H1 (cell line): ENCODE measurements at regions not wholly inside any gene's neighbourhood (a gene's known extent, or its start where the extent isn't known, plus 50 kb on each side); places are given as distances from the start of the nearest gene placed in this dataset.

Experiments
- CTCF ChIA-PET: fragments of 300-600 bp; sonication (Branson Sonifier 250); formaldehyde crosslinking; loops from one replicate; lab custom pipeline; 2021; ENCODE audit not compliant: partially characterized antibody; lab: Charles Lee
- POLR2A ChIA-PET: fragments of 300-600 bp; sonication (Branson Sonifier 250); formaldehyde crosslinking; loops from one replicate; lab custom pipeline; 2021; ENCODE audit warnings: inconsistent platforms; ENCODE audit not compliant: partially characterized antibody; lab: Charles Lee
- DNase-seq, 2 experiments: peaks; one replicate each; pipeline versions ENCODE4 v3.0.0 to v3.0.0-alpha.2; 2010 to 2022; ENCODE audit warnings: low spot score in 2 of 2, low read depth in 1 of 2, mixed read lengths in 1 of 2
- FAIRE-seq: peaks from 2 replicates; lab custom pipeline; 2011; peaks lifted over from hg19 to GRCh38; lab: Jason Lieb, UNC
- H2AFZ ChIP-seq: 2 replicates; pipeline ENCODE4 v1.8.1; 2012; ENCODE audit warnings: low read length, inconsistent platforms
- H2AK5ac ChIP-seq: 2 replicates; pipeline ENCODE4 v1.6.1; 2013; ENCODE audit warnings: low read depth, low read length
- H2BK120ac ChIP-seq: replicated peaks from 2 replicates; pipeline ENCODE3; 2013; ENCODE audit warnings: low read depth, low read length, inconsistent platforms
- H2BK12ac ChIP-seq: 2 replicates; pipeline ENCODE4 v1.6.1; 2013; ENCODE audit warnings: low read depth, low read length
- H2BK15ac ChIP-seq: 2 replicates; pipeline ENCODE4 v1.6.1; 2013; ENCODE audit warnings: low read length
- H2BK20ac ChIP-seq: 2 replicates; pipeline ENCODE4 v1.6.1; 2013; ENCODE audit warnings: low read length
- H2BK5ac ChIP-seq: 2 replicates; pipeline ENCODE4 v1.6.1; 2013; ENCODE audit warnings: low read depth, low read length
- H3K14ac ChIP-seq: 2 replicates; pipeline ENCODE4 v1.6.1; 2013; ENCODE audit warnings: inconsistent platforms; ENCODE audit not compliant: insufficient read length
- H3K18ac ChIP-seq: 2 replicates; pipeline ENCODE4 v1.6.1; 2013; ENCODE audit warnings: low read length; ENCODE audit errors: extremely low read depth
- H3K23ac ChIP-seq: 2 replicates; pipeline ENCODE4 v1.6.1; 2013; ENCODE audit warnings: inconsistent platforms; ENCODE audit not compliant: insufficient read length
- H3K23me2 ChIP-seq: 2 replicates; pipeline ENCODE4 v1.6.1; 2013; ENCODE audit warnings: low read depth, low read length
- H3K27ac ChIP-seq: 2 replicates; pipeline ENCODE4 v1.6.1; 2011; ENCODE audit warnings: low read depth, low read length, inconsistent platforms
- H3K27me3 ChIP-seq, 4 experiments: replicated peaks in 1 of 4; 1 replicate in 1 of 4; 2 replicates in 3 of 4; pipeline versions ENCODE4 v1.6.1 to v1.8.1; 2011 to 2013; ENCODE audit warnings: low read length in 3 of 4, mild to moderate bottlenecking in 3 of 4, inconsistent platforms in 2 of 4, mixed read lengths in 2 of 4, moderate library complexity in 1 of 4; ENCODE audit not compliant: control insufficient read depth in 3 of 4, insufficient read depth in 3 of 4; ENCODE audit errors: extremely low read depth in 1 of 4
- H3K36me3 ChIP-seq, 4 experiments: 2 replicates each; pipeline versions ENCODE4 v1.6.1 to v1.8.1; 2011 to 2013; ENCODE audit warnings: mild to moderate bottlenecking in 4 of 4, low read length in 3 of 4, moderate library complexity in 2 of 4, control low read depth in 1 of 4, inconsistent platforms in 1 of 4; ENCODE audit not compliant: insufficient read depth in 4 of 4, control insufficient read depth in 2 of 4
- H3K4ac ChIP-seq: replicated peaks from 2 replicates; pipeline ENCODE3; 2013; ENCODE audit warnings: low read length, low read depth, mixed read lengths, inconsistent platforms; ENCODE audit not compliant: insufficient read length
- H3K4me1 ChIP-seq, 4 experiments: replicated peaks in 1 of 4; 1 replicate in 1 of 4; 2 replicates in 3 of 4; pipeline versions ENCODE4 v1.6.1 to v1.8.1; 2011 to 2013; ENCODE audit warnings: low read length in 3 of 4, inconsistent platforms in 2 of 4, mixed read lengths in 1 of 4; ENCODE audit not compliant: insufficient read depth in 4 of 4, control insufficient read depth in 3 of 4
- H3K4me2 ChIP-seq, 2 experiments: 2 replicates each; pipeline versions ENCODE4 v1.6.1 to v1.8.1; 2011 to 2013; ENCODE audit warnings: low read depth in 2 of 2, low read length in 2 of 2, control low read depth in 1 of 2, inconsistent platforms in 1 of 2, mild to moderate bottlenecking in 1 of 2; ENCODE audit not compliant: insufficient read depth in 1 of 2
- H3K4me3 ChIP-seq, 4 experiments: fragments of 200-600, 300-600 bp in 1 of 4; sonication (generic), shearing (Covaris generic), sonication (Bioruptor Twin) in 1 of 4; 2 replicates each; pipeline versions ENCODE4 v1.5.1 to v1.8.1; 2011 to 2016; ENCODE audit warnings: low read length in 4 of 4, low read depth in 3 of 4, control low read depth in 2 of 4, inconsistent platforms in 2 of 4, mild to moderate bottlenecking in 2 of 4, mixed read lengths in 1 of 4, moderate library complexity in 1 of 4; ENCODE audit not compliant: insufficient read depth in 2 of 4; ENCODE audit errors: extremely low read depth in 1 of 4
- H3K56ac ChIP-seq: replicated peaks from 2 replicates; pipeline ENCODE3; 2013; ENCODE audit warnings: low read depth, mild to moderate bottlenecking, mixed read lengths, low read length, inconsistent platforms; ENCODE audit not compliant: insufficient read length
- H3K79me1 ChIP-seq: 2 replicates; pipeline ENCODE4 v1.6.1; 2013; ENCODE audit warnings: low read depth, low read length, control low read depth
- H3K79me2 ChIP-seq, 2 experiments: 2 replicates each; pipeline versions ENCODE4 v1.6.1 to v1.8.1; 2012 to 2013; ENCODE audit warnings: low read length in 2 of 2, mild to moderate bottlenecking in 2 of 2, inconsistent platforms in 1 of 2; ENCODE audit not compliant: insufficient read depth in 2 of 2, control insufficient read depth in 1 of 2
- H3K9ac ChIP-seq, 4 experiments: replicated peaks in 1 of 4; 1 replicate in 1 of 4; 2 replicates in 3 of 4; pipeline versions ENCODE4 v1.6.1 to v1.8.1; 2011 to 2013; ENCODE audit warnings: low read depth in 3 of 4, low read length in 3 of 4, control low read depth in 2 of 4, mild to moderate bottlenecking in 2 of 4, moderate library complexity in 2 of 4, inconsistent platforms in 1 of 4; ENCODE audit errors: extremely low read depth in 1 of 4
- H3K9me3 ChIP-seq, 2 experiments: 2 replicates each; pipeline versions ENCODE4 v1.6.1 to v1.8.1; 2012 to 2013; ENCODE audit warnings: mild to moderate bottlenecking in 2 of 2, moderate library complexity in 2 of 2, control low read depth in 1 of 2, inconsistent platforms in 1 of 2, low read depth in 1 of 2, low read length in 1 of 2, mixed read lengths in 1 of 2; ENCODE audit not compliant: insufficient read depth in 2 of 2
- H4K20me1 ChIP-seq, 2 experiments: replicated peaks in 1 of 2; 2 replicates each; pipeline versions ENCODE3 to v1.8.1; 2011 to 2013; ENCODE audit warnings: inconsistent platforms in 2 of 2, low read length in 2 of 2, mild to moderate bottlenecking in 1 of 2; ENCODE audit not compliant: insufficient read depth in 2 of 2, control insufficient read depth in 1 of 2
- H4K5ac ChIP-seq: 2 replicates; pipeline ENCODE4 v1.6.1; 2013; ENCODE audit warnings: low read length, low read depth, mixed read lengths, inconsistent platforms; ENCODE audit not compliant: insufficient read length
- H4K8ac ChIP-seq: 2 replicates; pipeline ENCODE4 v1.8.0; 2013; ENCODE audit warnings: mild to moderate bottlenecking, moderate library complexity, low read length, inconsistent platforms; ENCODE audit not compliant: insufficient read depth; ENCODE audit errors: extremely low read depth
- H4K91ac ChIP-seq: replicated peaks from 2 replicates; pipeline ENCODE3; 2013; ENCODE audit warnings: low read length, mixed read lengths, inconsistent platforms; ENCODE audit not compliant: insufficient read length
- BRCA1 ChIP-seq: IDR thresholded peaks from 2 replicates; pipeline ENCODE4 v1.6.1; 2012; ENCODE audit warnings: low read depth, low read length, improper control_type of control experiment
- CBX8 ChIP-seq: fragments of 300-800, 300-1000 bp; sonication (generic); IDR thresholded peaks from 2 replicates; pipeline ENCODE4 v1.7.1; 2016; ENCODE audit warnings: low read depth, low read length, borderline replicate concordance
- CHD2 ChIP-seq: IDR thresholded peaks from 2 replicates; pipeline ENCODE4 v1.6.1; 2012; ENCODE audit warnings: low read length, improper control_type of control experiment
- CREB1 ChIP-seq: IDR thresholded peaks from 2 replicates; pipeline ENCODE4 v1.6.1; 2012; ENCODE audit warnings: inconsistent platforms
- FOSL1 ChIP-seq: IDR thresholded peaks from 2 replicates; pipeline ENCODE4 v1.6.1; 2011; ENCODE audit warnings: mild to moderate bottlenecking, low read depth, low read length, moderate library complexity; ENCODE audit not compliant: insufficient read depth
- HDAC2 ChIP-seq, 2 experiments: fragments of 300-600 bp in 1 of 2; sonication (generic) in 1 of 2; IDR thresholded peaks; 2 replicates each; pipeline ENCODE4 v1.6.1; 2011 to 2012; ENCODE audit warnings: low read depth in 2 of 2, low read length in 2 of 2, mild to moderate bottlenecking in 2 of 2, moderate library complexity in 2 of 2, borderline replicate concordance in 1 of 2, inconsistent platforms in 1 of 2
- POLR2A ChIP-seq, 2 experiments: IDR thresholded peaks; 1 replicate in 1 of 2; 2 replicates in 1 of 2; pipeline ENCODE4 v1.6.1; 2011; ENCODE audit warnings: low read depth in 2 of 2, low read length in 2 of 2, mild to moderate bottlenecking in 2 of 2; ENCODE audit errors: control extremely low read depth in 1 of 2
- RXRA ChIP-seq: IDR thresholded peaks from 2 replicates; pipeline ENCODE4 v1.6.1; 2011; ENCODE audit warnings: low read depth, mild to moderate bottlenecking, low read length, moderate library complexity; ENCODE audit not compliant: insufficient read depth
- SIX5 ChIP-seq: IDR thresholded peaks from 2 replicates; pipeline ENCODE4 v1.6.1; 2011; ENCODE audit warnings: mild to moderate bottlenecking, low read depth, low read length
- SP1 ChIP-seq: IDR thresholded peaks from 2 replicates; pipeline ENCODE4 v1.6.1; 2011; ENCODE audit warnings: low read depth, low read length
- USF2 ChIP-seq: IDR thresholded peaks from 2 replicates; pipeline ENCODE4 v1.6.1; 2011; ENCODE audit warnings: low read length, improper control_type of control experiment
- WGBS, 2 experiments: shearing (Covaris generic) in 1 of 2; methylation state at CpG; one replicate each; pipeline versions ENCODE4 v1.1.6 to v1.1.7; 2013 to 2015; ENCODE audit warnings: low lambda C conversion rate in 2 of 2, mixed read lengths in 2 of 2, inconsistent platforms in 1 of 2, low coverage in 1 of 2, missing lambda C conversion rate in 1 of 2; ENCODE audit not compliant: insufficient replicate concordance in 2 of 2, insufficient coverage in 1 of 2, insufficient read length in 1 of 2; ENCODE audit errors: extremely low coverage in 1 of 2, missing lambda C conversion rate in 1 of 2; 5-methylcytosine and 5-hydroxymethylcytosine counted together
- TF ChIP-seq, protein P1 (sequence below): IDR thresholded peaks from 2 replicates; pipeline ENCODE4 v1.6.1; 2012; ENCODE audit warnings: low read length, inconsistent platforms

- Histone ChIP-seq H3K4me2 (no peak overlapping the region), H2BK12ac (no peak overlapping the region), H2BK120ac (no peak overlapping the region), H3K4me1 (no peaks in the 10 kb centered on the region), H3K4me3 (no peak overlapping the region), H3K23ac (no peak overlapping the region), H3K9ac (no peak overlapping the region), H3K27me3 (no peaks in the 10 kb centered on the region), H2AK5ac (no peak overlapping the region), H3K4ac (no peak overlapping the region), H3K23me2 (no peaks in the 10 kb centered on the region), H3K9me3 (no peaks in the 10 kb centered on the region), H3K79me1 (no peaks in the 10 kb centered on the region), H4K20me1 (no peaks in the 10 kb centered on the region), H3K79me2 (no peaks in the 10 kb centered on the region), H2BK20ac (no peak overlapping the region), H4K91ac (no peak overlapping the region), H3K27ac (no peak overlapping the region), H2AFZ (no peak overlapping the region), H4K8ac (no peak overlapping the region), H3K18ac (no peak overlapping the region), H3K56ac (no peak overlapping the region), H4K5ac (no peak overlapping the region), H2BK15ac (no peak overlapping the region), H3K14ac (no peak overlapping the region), H2BK5ac (no peak overlapping the region), H3K36me3 (no peaks in the 10 kb centered on the region)
- DNase-seq = no peak
- 67% methylated on average over 5 of the region's 5 CpGs; no CpG with 5 or more reads in 1 of the 2 experiments for WGBS, 2 experiments
- POLR2A ChIA-PET = no interaction called here
- peak; percentile 28 for FAIRE-seq
- CTCF ChIA-PET = interaction anchor here (0.6 kb wide), 1 partner anchor 169 kb away, joined by 3 read pairs; no protein-coding TSS in a partner anchor
- TF ChIP-seq HDAC2 (IDR thresholded peaks at IDR 0.05; ENCODE audit: borderline replicate concordance in 1 of 2, low read depth in 2 of 2, low read length in 2 of 2) (no peak), USF2 (no peak), FOSL1 (no peak), SIX5 (no peak), RXRA (no peak), CREB1 (no peak), CHD2 (no peak), POLR2A (IDR thresholded peaks at IDR 0.05; ENCODE audit: control extremely low read depth in 1 of 2, low read depth in 2 of 2, low read length in 2 of 2) (no peak), BRCA1 (no peak), SP1 (no peak), CBX8 (no peak)
- TF ChIP-seq, protein P1, sequence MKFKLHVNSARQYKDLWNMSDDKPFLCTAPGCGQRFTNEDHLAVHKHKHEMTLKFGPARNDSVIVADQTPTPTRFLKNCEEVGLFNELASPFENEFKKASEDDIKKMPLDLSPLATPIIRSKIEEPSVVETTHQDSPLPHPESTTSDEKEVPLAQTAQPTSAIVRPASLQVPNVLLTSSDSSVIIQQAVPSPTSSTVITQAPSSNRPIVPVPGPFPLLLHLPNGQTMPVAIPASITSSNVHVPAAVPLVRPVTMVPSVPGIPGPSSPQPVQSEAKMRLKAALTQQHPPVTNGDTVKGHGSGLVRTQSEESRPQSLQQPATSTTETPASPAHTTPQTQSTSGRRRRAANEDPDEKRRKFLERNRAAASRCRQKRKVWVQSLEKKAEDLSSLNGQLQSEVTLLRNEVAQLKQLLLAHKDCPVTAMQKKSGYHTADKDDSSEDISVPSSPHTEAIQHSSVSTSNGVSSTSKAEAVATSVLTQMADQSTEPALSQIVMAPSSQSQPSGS = no peak
Measured at GRCh38 chrX:22795671-22796070, 204.1 kb upstream of the DDX53 start.
